OCI-LY3 (cell line): ENCODE measurements at regions not wholly inside any gene's neighbourhood (a gene's known extent, or its start where the extent isn't known, plus 50 kb on each side); places are given as distances from the start of the nearest gene placed in this dataset.

Experiments
- EZH2phosphoT487 ChIP-seq: fragments of 200-600 bp; shearing (Covaris generic); IDR thresholded peaks from 2 replicates; pipeline ENCODE4 v1.6.1; 2018; ENCODE audit warnings: antibody characterized with exemption, mixed run types, low read depth
- TF ChIP-seq, protein P1 (sequence below): fragments of 200-600, 300-600 bp; sonication (generic); IDR thresholded peaks from 2 replicates; pipeline ENCODE4 v1.5.1; 2014; ENCODE audit warnings: antibody characterized with exemption, low read length, low read depth

DNA sequence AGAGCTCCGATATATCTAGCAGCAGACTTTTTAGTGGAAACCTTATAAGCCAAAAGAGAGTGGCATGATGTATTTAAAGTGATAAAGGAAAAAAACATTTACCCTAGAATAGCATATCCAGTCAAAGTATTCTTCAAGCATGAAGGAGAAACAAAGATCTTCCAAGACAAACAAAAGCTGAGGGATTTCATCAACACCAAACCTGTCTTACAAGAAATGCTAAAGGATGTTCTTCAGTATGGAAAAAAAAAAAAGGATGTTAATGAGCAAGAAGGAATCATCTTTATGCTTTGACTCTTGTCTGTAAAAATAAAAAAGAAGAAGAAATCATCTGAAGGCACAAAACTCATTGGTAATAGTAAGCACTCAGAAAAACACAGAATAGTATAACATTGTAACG, 338.2 kb downstream of the TLE1 start:
- TF ChIP-seq, protein P1, sequence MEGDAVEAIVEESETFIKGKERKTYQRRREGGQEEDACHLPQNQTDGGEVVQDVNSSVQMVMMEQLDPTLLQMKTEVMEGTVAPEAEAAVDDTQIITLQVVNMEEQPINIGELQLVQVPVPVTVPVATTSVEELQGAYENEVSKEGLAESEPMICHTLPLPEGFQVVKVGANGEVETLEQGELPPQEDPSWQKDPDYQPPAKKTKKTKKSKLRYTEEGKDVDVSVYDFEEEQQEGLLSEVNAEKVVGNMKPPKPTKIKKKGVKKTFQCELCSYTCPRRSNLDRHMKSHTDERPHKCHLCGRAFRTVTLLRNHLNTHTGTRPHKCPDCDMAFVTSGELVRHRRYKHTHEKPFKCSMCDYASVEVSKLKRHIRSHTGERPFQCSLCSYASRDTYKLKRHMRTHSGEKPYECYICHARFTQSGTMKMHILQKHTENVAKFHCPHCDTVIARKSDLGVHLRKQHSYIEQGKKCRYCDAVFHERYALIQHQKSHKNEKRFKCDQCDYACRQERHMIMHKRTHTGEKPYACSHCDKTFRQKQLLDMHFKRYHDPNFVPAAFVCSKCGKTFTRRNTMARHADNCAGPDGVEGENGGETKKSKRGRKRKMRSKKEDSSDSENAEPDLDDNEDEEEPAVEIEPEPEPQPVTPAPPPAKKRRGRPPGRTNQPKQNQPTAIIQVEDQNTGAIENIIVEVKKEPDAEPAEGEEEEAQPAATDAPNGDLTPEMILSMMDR, result no peak
- TF ChIP-seq EZH2phosphoT487, result no peak
